Suprapubic skin (tissue), 4 donors: ENCODE measurements at regions not wholly inside any gene's neighbourhood (a gene's known extent, or its start where the extent isn't known, plus 50 kb on each side); places are given as distances from the start of the nearest gene placed in this dataset.

Experiments
- CTCF ChIP-seq, 2 donors: fragments of 200-600 bp in 1 of 2; fragments of 450-650 bp in 1 of 2; sonication (generic) in 1 of 2; IDR thresholded peaks; one replicate each; pipeline ENCODE4 v1.5.1; 2016 to 2019; ENCODE audit warnings: antibody characterized with exemption in 2 of 2, mild to moderate bottlenecking in 1 of 2, moderate library complexity in 1 of 2
- EP300 ChIP-seq: sonication (generic); formaldehyde crosslinking; IDR thresholded peaks from one replicate; pipeline ENCODE4 v1.6.1; 2017; ENCODE audit warnings: antibody characterized with exemption
- POLR2A ChIP-seq, 2 donors: fragments of 450-650 bp; IDR thresholded peaks; one replicate each; pipeline ENCODE4 v1.6.1; 2017; ENCODE audit warnings: antibody characterized with exemption in 2 of 2, mild to moderate bottlenecking in 2 of 2, moderate library complexity in 2 of 2
- POLR2AphosphoS5 ChIP-seq, 3 donors: sonication (generic); formaldehyde crosslinking; IDR thresholded peaks; one replicate each; pipeline ENCODE4 v1.6.1; 2017; ENCODE audit warnings: antibody characterized with exemption in 3 of 3

- no peak for TF ChIP-seq POLR2AphosphoS5 (IDR thresholded peaks at IDR 0.05)
- no peak for TF ChIP-seq CTCF (IDR thresholded peaks at IDR 0.05)
- TF ChIP-seq POLR2A (IDR thresholded peaks at IDR 0.05) = no peak
- TF ChIP-seq EP300 = no peak
These were observed 1721.8 kb upstream of the SPRY2 start for GRCh38 chr13:82062772-82063171.
